Retina (tissue), 1 donor: ENCODE measurements at regions not wholly inside any gene's neighbourhood (a gene's known extent, or its start where the extent isn't known, plus 50 kb on each side); places are given as distances from the start of the nearest gene placed in this dataset.

Experiments used
- DNase-seq: peaks from one replicate; pipeline ENCODE4 v3.0.0-alpha.2; 2016

DNA sequence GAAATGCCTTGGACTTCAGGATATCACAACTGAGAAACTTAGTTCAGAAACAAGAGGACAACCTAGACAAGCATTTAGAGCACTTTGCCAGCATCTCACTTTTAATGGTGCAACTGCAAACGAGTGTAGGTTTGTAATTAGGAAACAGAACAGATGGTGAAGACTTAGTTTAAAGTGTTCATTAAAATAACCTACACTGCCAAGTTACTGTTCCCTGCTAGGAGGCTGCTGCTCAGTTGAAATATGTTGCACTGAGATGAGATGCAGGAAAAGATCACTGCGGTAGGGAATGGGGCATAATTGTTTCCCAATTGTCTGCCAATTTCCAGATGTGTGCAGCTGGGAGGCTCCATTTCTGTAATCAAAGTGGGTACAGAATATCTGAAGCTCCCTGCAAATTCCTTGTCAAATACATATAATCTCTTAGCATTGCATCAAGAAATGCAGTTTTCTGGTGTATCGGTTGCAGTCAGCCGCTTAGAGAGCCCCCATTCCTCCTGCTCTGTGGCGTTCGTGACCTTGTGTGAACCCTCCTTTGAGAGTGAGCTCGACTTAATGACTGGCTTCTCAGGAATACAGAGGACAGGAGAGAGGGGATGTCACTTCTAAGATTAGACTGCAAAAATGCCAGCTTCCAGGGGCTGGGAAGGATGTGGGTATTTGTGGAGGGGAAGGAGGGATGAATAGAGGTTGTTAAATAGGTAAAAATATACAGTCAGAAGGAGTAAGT, 448.9 kb downstream of the MED10 start:
- no peak for DNase-seq

DNA sequence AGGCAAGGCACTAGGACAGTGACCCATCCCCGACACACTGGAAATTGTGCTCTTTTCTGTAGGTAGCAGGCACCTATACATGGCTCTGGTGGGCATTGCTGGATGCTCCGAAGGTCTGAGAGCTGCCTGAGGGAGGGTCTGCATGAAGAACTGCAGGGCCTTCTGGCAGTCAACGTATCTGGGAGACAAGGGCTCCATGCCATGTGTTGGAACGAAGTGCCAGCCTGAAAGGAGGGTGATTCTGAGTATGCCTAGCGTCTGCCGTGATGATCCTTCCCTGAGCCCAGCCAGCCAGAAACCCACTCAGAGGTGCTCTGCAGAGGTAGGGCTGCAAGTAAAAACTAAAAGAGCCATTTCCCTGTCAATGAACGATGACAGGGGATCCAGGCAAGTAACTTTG, 453.2 kb downstream of the MED10 start:
- DNase-seq: no peak

DNA sequence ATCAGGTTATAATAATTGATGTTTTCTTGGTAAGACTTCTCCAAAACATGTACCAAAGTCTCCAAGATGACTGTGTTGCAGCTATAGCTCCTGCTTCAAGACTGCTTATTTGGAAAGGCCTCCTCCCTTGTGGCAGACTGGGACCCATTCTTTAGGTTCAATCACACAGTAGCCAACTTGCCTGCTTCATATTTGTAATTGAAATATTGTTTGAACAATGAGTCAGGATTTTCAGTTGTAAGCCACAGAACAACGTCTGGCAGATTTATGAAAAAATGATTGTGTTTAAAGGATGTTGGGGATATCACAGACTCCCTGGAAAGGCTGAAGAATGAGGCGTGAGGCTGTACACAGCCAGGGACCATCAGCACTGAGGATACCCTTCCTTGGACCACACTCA, 458.9 kb downstream of the MED10 start:
- no peak for DNase-seq

DNA sequence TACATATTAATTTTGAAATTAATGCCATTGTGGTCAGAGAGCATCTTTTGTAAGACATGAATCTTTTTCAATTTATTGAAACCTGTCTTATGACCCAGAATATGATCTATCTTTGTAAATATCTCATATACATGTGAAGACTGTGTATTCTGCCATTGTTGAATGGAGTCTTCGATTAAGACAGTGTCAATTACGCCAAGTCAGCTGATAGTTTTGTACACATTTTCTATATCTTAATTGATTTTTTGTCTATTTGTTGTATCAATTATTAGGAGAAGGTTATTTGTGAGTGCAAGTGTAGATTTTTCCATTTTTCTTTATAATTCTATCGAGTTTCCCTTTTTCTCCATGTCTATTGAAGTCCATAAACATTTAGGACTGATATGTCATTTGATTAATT, 471.6 kb downstream of the MED10 start:
- no peak for DNase-seq

DNA sequence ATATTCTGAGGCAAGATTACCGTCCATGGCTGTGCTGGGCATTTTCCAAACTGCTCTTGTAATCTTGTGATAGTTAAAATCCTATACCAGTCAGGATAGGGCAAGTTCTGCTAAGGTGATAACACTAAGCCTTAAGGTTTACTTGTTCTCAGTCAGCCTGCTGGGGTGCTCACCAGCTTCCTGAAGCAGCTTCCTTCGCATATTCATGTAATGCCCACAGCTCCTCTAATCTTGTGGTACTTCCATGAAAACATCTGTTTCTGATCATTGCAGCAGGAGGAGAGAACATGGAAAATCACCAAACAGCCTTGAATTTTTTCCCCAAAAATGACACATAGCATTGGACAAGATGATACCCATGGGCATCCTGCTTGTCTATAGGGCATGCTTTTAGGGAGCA, 473.2 kb downstream of the MED10 start:
- no peak for DNase-seq

DNA sequence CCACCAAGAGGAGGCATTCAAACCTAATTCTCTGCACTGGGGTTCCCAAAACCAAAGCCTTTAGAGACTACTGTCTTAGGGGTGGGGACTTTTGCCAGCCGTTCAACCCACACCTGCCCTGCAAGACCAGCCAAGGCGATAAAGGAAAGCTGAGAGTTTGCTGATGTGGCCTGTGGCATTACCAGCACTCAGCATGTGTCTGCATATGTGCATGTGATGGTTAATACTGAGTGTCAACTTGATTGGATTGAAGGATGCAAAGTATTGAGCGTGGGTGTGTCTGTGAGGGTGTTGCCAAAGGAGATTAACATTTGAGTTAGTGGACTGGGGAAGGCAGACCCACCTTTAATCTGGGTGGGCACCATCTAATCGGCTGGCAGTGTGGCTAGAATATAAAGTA, 474.2 kb downstream of the MED10 start:
- DNase-seq: no peak

DNA sequence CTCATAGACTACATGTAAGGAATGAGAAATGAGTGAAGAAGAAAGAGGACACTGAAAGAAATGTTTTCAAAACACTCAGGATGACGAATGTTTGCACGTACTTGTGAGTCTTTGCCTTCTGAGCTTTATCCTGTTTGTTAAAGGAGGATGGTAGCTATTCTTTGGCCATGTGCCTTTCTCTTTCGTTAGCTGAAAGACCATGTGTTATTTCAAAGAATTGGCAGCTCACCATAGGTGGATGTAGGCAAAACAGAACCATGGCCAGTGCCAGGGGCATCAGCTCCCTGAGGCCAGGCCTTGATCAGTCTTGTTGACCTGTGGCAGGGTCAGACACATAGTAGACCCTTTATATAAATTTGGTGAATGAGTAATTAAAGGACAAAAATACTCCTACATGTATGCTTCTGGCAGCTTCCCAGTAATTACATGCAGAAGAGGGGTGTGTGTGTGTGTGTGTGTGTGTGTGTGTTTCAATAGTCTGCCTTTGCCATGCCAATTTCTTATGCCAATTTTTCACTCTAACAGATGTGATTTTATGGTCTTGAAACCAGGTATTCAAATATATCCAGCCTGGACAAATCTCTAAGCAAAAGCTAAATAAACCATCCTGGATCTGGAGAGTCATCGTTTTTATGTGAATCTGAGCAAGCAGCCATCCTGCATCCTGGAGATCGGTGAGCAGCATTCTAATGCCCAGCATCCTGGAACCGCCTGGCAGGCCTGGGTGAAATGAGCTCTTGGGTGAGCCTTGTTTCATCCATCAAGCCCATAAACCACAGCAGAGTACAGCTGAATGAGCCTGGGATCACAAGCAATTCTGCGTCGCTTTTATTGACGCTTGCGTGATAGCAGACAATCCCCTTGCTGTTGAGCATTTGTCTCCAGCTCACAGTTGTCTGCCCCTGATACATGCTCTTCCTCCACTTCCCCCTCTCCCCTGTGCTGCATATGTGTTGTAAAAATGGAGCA, 475.4 kb downstream of the MED10 start:
- DNase-seq: no peak

DNA sequence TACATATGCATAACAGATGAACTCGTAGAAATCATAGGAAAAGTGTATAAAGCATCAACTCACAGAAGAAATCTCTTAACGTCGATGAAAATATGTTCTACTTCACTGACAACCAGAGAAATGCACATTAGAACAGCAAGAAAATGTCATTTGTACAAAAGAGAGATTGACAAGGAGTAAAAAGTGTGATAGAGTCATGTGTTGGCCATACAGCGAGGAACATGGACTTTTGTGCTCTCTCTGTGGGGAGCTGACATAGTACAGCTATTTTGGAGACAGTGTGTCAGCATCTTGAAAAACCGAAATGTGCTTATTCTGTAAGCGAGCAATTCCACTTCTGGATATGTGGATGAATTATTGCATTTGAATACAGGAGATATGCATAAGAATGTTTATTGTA, 477.9 kb downstream of the ICE1 start:
- DNase-seq: no peak

DNA sequence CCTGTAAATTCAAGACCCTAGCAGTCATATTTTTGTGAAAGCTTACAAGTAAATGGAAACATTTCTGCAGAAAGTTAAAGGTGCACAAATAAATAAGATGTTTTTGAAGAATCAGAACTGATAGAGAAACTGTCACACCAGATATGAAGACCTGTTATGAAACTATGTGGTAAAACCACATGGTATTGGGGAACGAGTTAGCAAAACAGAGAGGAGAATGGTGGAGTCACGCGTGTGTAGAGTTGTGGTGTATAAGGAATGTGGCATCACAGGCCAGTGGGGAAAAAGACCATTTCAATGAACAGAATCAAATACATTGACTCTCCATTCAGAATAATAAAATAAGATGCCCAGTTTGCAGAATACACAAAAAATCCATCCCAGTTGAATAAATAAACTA, 477.2 kb downstream of the ICE1 start:
- DNase-seq: no peak

DNA sequence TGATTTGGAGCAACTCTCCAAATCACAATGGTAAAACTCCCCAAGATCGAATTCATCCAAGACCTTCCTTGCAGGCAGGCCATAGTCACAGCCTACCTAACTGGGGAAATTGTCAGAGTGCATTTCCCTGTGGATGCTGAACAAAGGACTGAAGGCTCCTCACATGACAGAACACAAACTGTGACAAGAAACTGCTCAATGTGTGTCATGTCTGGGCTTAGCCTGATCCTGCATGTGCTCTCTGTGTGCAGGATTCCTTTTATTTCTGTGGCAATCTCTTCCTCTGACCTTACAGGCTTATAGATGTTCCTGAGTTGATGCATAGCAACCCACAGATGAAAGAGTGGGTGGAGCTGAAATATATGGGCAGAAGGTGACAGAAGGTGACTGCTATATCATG, 465.8 kb downstream of the ICE1 start:
- DNase-seq: no peak

DNA sequence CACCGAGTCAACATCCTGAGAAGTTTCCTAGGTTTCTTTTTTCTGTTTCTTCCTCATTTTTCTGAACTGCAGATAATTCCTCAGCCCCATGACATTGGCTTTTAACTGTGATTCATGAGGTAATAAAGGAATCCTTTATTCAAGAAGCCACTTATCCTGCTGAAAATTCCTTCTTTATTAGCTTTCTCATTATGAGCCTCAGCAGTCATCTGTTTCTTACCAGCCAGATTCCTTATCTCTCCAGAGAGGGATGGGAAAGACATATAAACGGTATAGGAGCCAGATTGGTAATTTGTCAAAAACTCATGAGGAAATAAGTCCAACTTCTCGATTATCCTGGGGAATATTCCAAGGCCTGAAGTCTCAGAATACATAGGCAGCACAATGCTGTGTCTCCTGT, 465.4 kb downstream of the ICE1 start:
- DNase-seq: no peak

DNA sequence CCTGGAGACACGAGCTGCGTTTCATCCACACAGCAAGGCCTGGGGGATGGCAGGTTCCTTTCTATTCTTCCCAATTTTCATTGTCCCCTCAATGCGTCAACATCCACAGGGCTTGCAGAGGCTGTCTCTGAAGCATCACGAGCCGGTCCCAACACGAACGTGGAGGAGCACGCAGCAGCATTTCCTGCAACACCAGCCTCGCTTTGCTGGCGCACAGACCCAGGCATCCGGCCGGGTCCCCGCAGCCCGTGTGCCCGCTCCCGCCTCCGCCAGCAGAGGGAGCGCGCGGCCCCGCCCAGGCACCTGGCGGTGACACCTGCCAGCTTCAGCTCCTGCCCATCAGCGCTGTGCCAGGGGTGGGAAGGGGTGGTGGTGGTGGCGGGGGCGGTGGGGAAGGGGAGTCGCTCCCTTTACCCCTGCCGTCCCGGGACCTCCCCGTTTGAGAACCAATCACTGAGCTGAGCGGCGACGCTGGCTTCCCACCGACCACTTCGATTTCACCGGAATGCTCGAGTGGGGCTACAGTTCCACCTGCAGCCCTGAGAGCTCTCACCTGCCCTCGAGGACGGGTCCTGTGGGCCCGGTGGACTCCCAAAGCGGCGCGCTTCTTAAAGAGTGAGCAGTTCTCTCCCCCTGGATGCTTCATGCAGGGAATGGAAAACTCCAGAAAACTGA, 464.5 kb downstream of the ICE1 start:
- no peak for DNase-seq

DNA sequence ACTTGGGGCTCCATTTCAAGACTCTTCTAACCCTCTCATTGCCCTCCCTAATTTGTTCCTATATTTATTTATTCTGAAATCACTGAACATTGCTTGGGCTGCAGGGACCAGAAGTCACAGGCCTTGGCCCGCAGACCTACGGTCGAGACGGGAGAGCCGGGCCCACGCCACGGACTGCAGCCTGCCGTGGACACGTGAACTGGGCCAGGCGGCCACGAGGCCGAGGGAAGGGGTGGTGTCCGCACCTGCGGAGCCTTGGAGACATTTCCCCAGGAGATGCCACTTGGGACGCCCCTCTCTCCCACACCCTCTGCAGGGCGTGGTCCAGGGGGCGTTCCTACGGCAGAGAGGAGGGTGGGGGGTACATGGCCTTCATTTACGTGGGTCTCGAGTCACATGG, 463.9 kb downstream of the ICE1 start:
- DNase-seq: no peak

DNA sequence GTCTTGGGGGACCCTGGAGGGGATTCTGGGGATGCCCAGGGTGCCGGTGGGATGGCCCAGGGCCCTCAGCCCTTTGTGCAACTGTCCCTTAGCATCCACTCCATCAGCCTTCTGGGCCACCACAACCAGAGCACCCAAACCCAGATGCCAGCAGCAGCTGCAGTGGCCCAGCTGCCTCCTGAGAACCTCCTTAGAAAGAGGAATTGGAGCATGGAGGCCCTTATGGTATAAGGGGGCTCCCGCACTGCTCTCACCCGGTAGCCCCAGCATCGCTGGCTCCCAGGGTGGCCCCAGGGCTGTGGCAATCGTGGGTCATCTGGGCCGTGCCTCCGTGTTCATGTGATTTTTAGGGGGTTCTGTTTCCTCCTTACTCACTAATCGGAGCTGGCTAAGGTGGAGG, 463.3 kb downstream of the ICE1 start:
- DNase-seq: no peak

DNA sequence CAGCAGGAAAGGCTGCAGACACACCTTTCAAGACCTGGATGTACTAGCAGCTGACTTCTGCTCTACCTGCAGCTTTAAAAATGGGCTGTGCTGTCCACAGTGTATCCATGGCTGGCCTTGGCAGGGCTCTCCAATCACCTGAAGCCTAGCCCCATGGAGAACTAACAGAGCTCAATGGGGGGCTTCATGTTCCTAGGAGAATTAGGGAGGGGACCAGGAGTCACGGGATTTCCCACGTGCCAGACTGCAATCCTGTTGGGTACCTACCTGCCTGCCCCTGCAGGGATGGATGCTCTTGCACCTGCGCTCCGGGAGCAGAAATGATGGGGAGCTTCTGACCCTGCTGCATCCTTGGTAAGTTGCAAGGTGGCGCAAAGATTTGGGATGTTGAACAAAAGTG, 462.1 kb downstream of the ICE1 start:
- DNase-seq: no peak

DNA sequence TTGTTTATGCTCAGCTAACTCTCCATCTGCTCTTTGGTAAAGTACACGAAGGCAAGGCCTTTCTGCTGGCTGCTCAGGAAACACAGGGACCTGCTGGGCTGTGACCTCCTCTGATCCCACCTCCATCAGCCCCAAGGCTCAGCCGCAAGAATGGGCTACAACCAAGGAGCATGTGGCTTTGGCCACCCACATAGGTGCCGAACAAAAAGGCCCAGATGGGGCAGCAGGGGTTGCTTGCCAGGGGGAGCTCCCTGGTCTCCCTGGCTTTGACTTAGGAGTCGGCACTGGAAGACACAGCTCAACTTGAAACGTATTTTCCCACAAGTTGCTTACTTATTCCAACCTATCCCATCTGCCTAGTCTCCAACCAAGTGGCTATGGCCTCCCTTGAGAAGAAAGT, 461.1 kb downstream of the ICE1 start:
- DNase-seq: no peak

DNA sequence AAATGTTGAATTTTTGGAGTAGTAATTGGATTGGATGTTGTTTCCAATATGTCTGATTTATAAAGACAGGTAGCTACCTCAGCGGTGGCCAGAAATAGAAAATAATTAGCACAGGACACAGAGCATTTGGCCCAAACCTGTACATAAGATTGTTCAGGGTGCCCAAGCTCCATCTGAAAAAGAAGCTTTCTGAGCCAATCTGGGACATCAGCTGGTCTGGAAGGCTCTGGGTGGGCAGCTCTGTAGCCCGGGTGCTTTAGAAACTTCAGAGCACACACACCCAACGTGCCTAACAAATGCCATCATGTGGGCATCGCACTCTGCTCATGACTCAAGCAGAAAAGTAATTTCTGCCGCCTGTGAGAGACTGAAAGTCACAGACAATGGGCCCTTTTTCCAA, 460.7 kb downstream of the ICE1 start:
- DNase-seq: no peak

DNA sequence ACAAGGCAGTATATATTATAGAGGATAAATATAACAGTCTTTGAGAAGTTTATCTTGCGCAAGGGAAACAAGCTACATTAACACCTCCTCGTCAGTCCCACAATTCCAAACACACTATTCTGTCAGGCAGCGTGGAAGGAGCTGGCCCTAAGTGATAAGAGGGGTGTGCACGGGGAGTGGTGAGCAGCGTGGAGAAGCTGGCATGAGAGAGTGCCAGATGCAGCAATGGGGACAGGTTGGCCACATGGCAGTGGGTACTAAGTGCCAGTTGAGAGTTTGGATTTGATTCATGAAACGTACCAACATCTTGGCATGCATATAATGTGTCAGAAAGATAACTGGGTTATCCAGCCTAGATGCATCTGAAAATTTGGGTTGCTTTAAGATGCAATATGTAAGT, 460.2 kb downstream of the ICE1 start:
- DNase-seq: no peak

DNA sequence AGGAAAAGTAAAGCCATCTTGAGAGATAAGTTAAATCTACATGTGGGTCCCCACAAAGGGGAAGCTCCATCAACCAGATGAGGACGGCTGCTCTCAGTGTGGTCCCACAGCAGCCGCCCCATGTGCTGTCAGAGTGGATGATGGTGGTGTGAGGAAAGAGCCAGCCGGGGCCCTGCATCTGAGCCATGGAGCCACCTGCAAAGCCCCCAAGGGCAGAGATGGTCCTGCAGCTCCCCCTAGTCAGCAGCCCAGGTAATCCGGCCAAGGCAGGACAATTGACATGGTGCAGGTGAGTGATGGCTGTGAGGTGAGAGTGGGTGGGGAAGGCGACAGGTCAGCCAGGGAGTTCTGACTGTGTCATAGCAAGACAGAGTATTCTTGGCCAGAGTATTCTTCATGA, 458.8 kb downstream of the ICE1 start:
- no peak for DNase-seq

DNA sequence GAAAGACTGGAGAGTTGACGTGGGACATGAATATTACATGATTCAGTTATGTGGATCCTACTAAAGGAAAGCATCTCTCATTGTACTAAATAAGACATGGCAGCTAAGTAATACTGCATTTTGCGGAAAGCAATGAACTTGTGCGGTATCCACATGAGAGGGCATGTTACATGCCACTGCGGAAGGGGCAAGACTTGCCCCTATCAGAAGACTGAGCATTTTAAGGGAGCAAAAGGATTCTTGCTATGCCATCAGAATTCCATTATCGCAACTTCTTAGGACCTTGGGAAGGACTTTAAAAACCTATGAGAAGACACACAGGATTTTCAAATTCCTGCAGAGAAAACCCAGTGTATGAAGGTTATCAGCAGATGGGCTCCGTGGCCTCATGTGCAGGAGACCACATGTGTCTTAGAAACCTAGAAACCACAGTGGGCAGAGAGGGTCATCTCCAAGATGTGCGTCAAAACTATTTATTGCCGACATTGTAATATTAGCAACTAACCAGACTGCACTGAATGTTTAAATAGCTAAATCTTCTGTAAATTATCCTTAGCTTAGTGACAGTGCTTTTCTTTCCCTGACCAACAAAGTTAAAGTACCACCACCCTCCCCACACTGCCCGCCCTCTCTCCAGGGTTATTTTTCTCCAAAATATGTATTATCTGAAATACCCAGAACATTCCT, 457.7 kb downstream of the ICE1 start:
- DNase-seq: no peak

DNA sequence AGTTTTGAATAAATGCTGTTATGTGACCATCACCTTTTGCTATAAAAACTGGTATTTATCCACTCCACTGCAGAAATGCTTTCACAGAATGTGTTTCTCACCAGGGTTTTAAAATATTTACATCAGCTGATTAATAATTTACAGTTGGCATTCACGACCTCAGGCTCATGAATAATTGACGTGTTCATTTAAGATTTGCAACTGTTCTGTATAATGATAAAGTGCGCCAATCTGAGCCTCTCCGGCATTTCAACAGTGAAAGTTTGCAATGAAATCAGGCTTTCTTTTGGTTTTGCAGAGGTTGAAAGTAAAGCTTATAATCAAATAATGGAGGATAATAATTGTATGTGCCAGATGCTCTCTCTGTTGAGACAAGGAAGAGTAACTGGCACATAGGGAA, 434.9 kb downstream of the ICE1 start:
- peak; percentile 54 for DNase-seq

DNA sequence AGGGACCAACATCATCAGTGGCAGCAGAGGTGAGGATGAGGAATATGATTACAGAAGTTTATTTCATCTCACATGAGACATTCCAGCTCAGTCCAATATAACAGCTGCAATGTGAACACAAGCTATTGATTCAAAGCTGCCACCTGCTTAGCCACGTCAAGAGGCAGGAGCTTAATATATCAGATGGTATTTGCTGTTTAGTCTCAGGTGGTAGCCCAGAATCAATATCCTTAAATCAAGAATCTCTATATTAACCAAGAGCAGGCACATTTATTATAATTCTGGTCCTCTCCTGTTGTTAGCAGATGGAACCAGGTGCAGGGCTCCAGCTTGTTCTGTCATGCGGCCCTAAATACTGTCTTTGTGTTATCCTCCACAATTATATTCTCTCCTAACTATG, 431.6 kb downstream of the ICE1 start:
- DNase-seq: no peak

DNA sequence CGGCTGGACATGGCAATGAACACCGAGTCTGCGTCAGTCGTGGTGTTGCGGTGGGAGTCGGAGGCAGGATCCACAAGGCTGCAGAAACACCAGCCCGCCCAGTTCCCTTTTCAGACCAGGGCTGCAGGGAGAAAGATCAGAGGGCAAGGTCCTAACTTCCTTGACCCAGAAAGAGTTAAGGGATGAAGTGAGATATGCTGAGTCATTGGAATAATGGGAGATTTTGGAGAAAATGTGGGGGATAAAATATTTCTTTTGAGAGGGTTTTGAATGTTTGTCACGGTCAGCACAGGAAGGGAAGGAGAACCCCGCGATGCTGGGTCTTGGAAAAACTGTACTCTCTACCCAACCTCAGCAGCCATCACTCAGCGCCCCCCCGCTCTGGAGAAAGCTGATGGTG, 416.0 kb downstream of the ICE1 start:
- DNase-seq: no peak
